RPMI7951 (cell line): ENCODE measurements at regions not wholly inside any gene's neighbourhood (a gene's known extent, or its start where the extent isn't known, plus 50 kb on each side); places are given as distances from the start of the nearest gene placed in this dataset.

ENCODE experiments used
- DNase-seq: peaks from one replicate; pipeline ENCODE4 v3.0.0-alpha.2; 2012; ENCODE audit warnings: low read depth

GRCh38 chr13:85091631-85092234 is 707.5 kb downstream of the SLITRK6 start:
- DNase-seq: no peak

- no peak for DNase-seq
These were observed 710.0 kb downstream of the SLITRK6 start for GRCh38 chr13:85089186-85089585.

GRCh38 chr13:85080691-85081090 is 718.5 kb downstream of the SLITRK6 start:
- DNase-seq: no peak

DNA sequence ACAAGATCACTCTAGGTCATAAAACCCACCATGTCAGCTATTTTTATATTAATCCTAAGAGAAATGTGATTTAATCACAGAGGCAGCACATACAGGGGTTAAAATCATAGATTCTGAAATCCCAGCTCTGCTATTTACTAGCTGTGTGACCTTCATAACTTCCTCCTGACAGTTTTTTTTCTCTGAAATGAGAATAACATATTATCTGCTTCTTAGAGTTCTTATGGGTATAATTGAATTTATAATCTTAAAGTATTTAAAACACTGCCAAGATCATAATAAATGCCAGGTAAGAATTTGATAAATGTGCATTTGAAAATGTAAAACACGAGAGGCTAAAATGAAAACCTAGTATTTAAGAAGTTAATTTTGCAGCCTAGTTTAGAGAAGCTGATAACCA is 722.9 kb downstream of the SLITRK6 start:
- no peak for DNase-seq

GRCh38 chr13:85074543-85075313 is 724.5 kb downstream of the SLITRK6 start:
- DNase-seq: no peak

GRCh38 chr13:85068231-85068630 is 731.0 kb downstream of the SLITRK6 start:
- no peak for DNase-seq

DNA sequence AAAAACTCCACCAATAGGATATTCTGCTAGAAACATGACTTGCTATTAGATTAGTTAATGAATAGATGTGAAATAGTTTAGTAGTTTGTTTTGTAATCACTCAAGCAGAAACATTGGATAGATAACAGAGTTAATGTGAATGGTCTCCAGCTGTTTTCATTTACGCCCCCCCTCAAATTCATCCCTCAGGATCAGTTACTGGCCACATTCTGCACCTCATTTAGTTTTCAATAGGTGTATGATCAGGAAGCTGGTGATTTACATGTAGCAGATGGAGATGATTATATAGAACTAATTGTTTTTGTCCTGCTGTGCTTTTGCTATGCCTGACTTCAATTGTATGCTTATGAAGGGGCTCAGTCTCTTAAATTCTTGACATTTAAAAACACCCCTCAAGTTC is 759.0 kb downstream of the SLITRK6 start:
- DNase-seq: no peak

DNA sequence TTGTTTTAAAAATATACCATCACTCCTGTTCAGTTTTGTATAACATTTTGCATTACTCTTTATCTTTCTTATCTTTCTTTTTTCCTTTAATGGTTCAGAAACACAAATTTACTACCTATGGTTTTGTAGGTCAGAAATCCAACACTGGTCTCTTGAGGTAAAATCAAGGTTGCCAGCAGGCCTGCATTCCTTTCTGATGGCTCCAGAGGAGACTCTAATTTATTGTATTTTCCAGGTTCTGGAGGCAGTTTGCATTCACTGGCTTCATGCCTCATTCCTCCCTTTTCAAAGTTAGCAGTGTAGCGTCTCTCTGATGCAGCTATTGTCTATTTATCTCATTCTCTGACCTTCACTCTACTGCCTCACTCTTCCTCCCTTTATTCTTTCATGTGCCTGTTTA is 767.4 kb downstream of the SLITRK6 start:
- no peak for DNase-seq

GRCh38 chr13:85028035-85028434 is 771.2 kb downstream of the SLITRK6 start:
- no peak for DNase-seq

DNA sequence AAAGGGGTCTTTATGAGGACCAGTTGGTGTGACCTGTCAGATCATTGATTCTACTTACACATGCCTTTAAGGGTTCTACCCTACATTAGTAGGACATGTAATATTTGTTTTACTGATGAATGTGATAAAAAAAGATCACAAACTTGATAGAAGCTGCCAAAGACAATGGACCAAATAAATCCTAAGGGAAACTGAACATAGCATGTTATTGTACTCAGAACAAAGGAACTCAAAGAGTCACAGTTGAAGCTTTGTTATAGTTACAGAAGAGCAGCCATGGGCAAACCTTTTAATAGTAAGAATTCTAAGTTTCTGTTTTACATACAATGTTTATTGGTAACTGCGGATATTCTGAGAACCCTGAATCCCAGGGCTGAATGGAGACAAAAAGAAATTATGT is 780.1 kb downstream of the SLITRK6 start:
- no peak for DNase-seq

DNA sequence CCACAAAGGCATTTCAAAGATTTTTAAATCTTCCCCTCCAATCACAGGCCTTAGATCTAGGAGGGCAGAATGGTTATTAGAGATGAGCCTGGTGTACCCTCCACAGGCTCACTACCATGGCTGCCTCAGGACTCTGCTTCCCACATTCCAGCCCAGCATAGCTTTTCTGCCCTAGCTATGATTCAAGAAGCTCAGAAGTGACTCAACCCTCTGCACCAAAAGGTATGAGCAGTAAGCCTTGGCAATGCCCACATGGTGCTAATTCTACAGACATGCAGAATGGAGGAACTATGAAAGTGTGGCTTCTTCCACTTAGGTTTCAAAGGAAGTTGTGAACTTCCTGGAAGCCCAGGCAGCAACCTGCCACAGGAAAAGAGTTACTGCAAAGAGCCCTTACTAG is 786.2 kb downstream of the SLITRK6 start:
- DNase-seq: no peak

DNA sequence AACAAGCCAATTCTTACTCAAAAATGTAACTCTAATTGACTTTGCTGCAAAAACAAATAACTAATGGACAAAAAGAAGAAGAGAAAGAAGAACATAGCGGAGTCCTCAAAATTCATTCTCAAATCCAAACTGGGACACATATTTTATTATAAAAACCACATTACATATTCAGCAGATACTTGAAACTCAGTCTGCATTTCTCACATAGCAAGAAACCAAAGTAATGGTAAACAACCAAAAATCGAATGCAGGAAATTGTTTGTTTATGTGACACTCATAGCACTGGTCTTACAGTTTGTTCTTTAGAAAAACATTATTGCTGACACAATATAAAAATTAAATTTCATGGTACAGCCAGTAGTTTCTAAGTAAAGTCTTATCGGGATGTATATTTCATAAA is 789.8 kb downstream of the SLITRK6 start:
- no peak for DNase-seq

GRCh38 chr13:84999252-84999651 is 800.0 kb downstream of the SLITRK6 start:
- no peak for DNase-seq

GRCh38 chr13:84998681-84999080 is 800.5 kb downstream of the SLITRK6 start:
- no peak for DNase-seq

DNA sequence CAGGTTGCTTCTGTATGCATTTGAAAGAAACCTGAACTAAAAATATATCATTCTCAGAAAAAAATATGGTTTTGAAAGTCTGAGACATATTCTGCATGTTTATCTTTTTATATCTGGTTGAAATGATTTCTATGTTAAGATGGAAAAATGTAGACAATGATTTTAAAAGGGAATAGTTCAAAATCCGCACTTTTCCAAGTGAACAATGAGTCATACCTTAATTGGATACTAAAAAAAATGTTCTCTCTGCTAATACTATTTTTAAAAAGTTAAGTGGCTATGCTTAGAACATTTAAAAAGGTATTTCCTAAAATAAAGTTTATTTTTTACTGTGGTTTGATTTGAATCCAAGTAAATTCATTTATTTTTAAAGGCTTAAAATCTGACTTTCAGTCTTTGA is 801.4 kb downstream of the SLITRK6 start:
- DNase-seq: no peak

- DNase-seq: no peak
These were observed 804.6 kb downstream of the SLITRK6 start for GRCh38 chr13:84994582-84994981.

DNA sequence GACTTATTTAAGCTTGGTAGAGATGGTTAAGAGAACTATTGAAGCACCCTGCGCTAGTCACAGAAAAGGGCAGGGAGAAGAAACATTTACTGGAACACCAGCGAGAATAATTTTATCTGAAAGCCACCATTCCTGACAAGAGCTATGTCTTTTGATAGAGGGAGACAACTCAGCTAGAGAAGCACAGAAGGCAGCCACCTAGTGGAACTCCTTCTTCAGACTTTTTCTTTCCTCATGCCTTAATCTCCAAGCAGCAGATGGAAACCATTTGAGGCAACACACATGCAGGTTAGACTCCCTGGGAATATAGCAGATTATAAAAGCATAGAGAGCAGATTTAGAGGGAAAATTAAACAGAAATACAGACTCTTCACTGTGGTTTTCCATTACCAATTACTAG is 813.4 kb downstream of the SLITRK6 start:
- DNase-seq: no peak

DNA sequence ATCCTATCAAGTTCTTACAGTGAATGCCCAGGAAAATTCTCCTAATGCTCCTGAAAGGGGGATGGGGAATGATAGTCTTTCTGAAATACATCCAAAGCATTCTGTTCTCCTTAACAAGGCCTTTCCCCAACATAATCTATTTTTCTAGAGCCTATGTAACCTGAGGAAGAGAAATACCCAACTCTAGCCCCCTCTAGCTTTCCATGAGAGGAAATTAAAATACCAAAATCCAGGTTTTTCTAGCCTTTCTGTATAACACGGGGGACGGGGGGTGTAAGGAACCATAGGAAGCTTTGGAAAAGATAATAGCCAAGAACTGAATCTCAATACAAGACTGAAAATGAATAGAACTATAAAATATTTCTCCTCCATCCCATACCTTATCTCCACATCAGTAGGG is 815.9 kb downstream of the SLITRK6 start:
- no peak for DNase-seq

DNA sequence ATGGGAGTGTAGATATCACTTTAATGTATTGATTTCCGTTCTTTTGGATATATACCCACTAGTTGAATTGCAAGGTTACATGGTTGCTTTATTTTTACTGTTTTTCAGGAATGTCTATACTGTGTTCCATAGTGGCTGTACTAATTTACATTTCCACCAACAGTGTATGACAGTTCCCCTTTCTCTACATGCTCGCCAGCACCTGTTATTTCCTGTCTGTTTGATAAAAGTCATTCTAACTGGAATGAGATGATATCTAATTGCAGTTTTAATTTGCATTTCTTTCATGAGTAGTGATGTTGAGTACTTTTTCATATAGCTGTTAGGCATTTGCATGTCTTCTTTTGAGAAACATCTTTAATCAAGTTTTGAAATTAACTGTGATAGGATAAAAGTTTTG is 818.6 kb downstream of the SLITRK6 start:
- no peak for DNase-seq

- no peak for DNase-seq
These were observed 820.4 kb downstream of the SLITRK6 start for GRCh38 chr13:84978851-84979250.

GRCh38 chr13:84973661-84974060 is 825.6 kb downstream of the SLITRK6 start:
- DNase-seq: no peak

DNA sequence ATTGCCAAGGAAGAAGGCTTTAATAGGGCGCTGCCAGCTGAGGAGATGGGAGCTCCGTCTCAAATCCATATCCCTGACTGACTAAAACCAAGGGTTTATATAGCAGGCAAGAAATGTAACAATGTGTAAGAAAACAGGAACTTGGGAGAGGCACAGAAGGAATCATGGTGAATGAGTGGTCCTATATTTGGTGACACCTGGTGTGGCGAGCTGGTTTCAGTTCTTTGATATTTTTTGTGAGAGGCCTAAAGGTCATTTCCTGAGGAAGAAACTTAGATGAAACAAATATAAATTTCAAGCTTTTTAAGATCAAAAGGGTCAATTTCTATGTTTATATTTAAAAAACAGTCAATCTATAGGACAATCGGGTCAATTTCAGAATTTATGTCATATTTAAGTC is 826.3 kb downstream of the SLITRK6 start:
- DNase-seq: no peak

- no peak for DNase-seq
These were observed 836.4 kb downstream of the SLITRK6 start for GRCh38 chr13:84962849-84963248.
